H1 (cell line): ENCODE measurements at regions not wholly inside any gene's neighbourhood (a gene's known extent, or its start where the extent isn't known, plus 50 kb on each side); places are given as distances from the start of the nearest gene placed in this dataset.

Source experiments
- CTCF ChIA-PET: fragments of 300-600 bp; sonication (Branson Sonifier 250); formaldehyde crosslinking; loops from one replicate; lab custom pipeline; 2021; ENCODE audit not compliant: partially characterized antibody; lab: Charles Lee
- POLR2A ChIA-PET: fragments of 300-600 bp; sonication (Branson Sonifier 250); formaldehyde crosslinking; loops from one replicate; lab custom pipeline; 2021; ENCODE audit warnings: inconsistent platforms; ENCODE audit not compliant: partially characterized antibody; lab: Charles Lee
- DNase-seq, 2 experiments: peaks; one replicate each; pipeline versions ENCODE4 v3.0.0 to v3.0.0-alpha.2; 2010 to 2022; ENCODE audit warnings: low spot score in 2 of 2, low read depth in 1 of 2, mixed read lengths in 1 of 2
- FAIRE-seq: peaks from 2 replicates; lab custom pipeline; 2011; peaks lifted over from hg19 to GRCh38; lab: Jason Lieb, UNC
- H2AFZ ChIP-seq: 2 replicates; pipeline ENCODE4 v1.8.1; 2012; ENCODE audit warnings: low read length, inconsistent platforms
- H2AK5ac ChIP-seq: 2 replicates; pipeline ENCODE4 v1.6.1; 2013; ENCODE audit warnings: low read depth, low read length
- H2BK120ac ChIP-seq: replicated peaks from 2 replicates; pipeline ENCODE3; 2013; ENCODE audit warnings: low read depth, low read length, inconsistent platforms
- H2BK12ac ChIP-seq: 2 replicates; pipeline ENCODE4 v1.6.1; 2013; ENCODE audit warnings: low read depth, low read length
- H2BK15ac ChIP-seq: 2 replicates; pipeline ENCODE4 v1.6.1; 2013; ENCODE audit warnings: low read length
- H2BK20ac ChIP-seq: 2 replicates; pipeline ENCODE4 v1.6.1; 2013; ENCODE audit warnings: low read length
- H2BK5ac ChIP-seq: 2 replicates; pipeline ENCODE4 v1.6.1; 2013; ENCODE audit warnings: low read depth, low read length
- H3K14ac ChIP-seq: 2 replicates; pipeline ENCODE4 v1.6.1; 2013; ENCODE audit warnings: inconsistent platforms; ENCODE audit not compliant: insufficient read length
- H3K18ac ChIP-seq: 2 replicates; pipeline ENCODE4 v1.6.1; 2013; ENCODE audit warnings: low read length; ENCODE audit errors: extremely low read depth
- H3K23ac ChIP-seq: 2 replicates; pipeline ENCODE4 v1.6.1; 2013; ENCODE audit warnings: inconsistent platforms; ENCODE audit not compliant: insufficient read length
- H3K23me2 ChIP-seq: 2 replicates; pipeline ENCODE4 v1.6.1; 2013; ENCODE audit warnings: low read depth, low read length
- H3K27ac ChIP-seq: 2 replicates; pipeline ENCODE4 v1.6.1; 2011; ENCODE audit warnings: low read depth, low read length, inconsistent platforms
- H3K27me3 ChIP-seq, 4 experiments: replicated peaks in 1 of 4; 1 replicate in 1 of 4; 2 replicates in 3 of 4; pipeline versions ENCODE4 v1.6.1 to v1.8.1; 2011 to 2013; ENCODE audit warnings: low read length in 3 of 4, mild to moderate bottlenecking in 3 of 4, inconsistent platforms in 2 of 4, mixed read lengths in 2 of 4, moderate library complexity in 1 of 4; ENCODE audit not compliant: control insufficient read depth in 3 of 4, insufficient read depth in 3 of 4; ENCODE audit errors: extremely low read depth in 1 of 4
- H3K36me3 ChIP-seq, 4 experiments: 2 replicates each; pipeline versions ENCODE4 v1.6.1 to v1.8.1; 2011 to 2013; ENCODE audit warnings: mild to moderate bottlenecking in 4 of 4, low read length in 3 of 4, moderate library complexity in 2 of 4, control low read depth in 1 of 4, inconsistent platforms in 1 of 4; ENCODE audit not compliant: insufficient read depth in 4 of 4, control insufficient read depth in 2 of 4
- H3K4ac ChIP-seq: replicated peaks from 2 replicates; pipeline ENCODE3; 2013; ENCODE audit warnings: low read length, low read depth, mixed read lengths, inconsistent platforms; ENCODE audit not compliant: insufficient read length
- H3K4me1 ChIP-seq, 4 experiments: replicated peaks in 1 of 4; 1 replicate in 1 of 4; 2 replicates in 3 of 4; pipeline versions ENCODE4 v1.6.1 to v1.8.1; 2011 to 2013; ENCODE audit warnings: low read length in 3 of 4, inconsistent platforms in 2 of 4, mixed read lengths in 1 of 4; ENCODE audit not compliant: insufficient read depth in 4 of 4, control insufficient read depth in 3 of 4
- H3K4me2 ChIP-seq, 2 experiments: 2 replicates each; pipeline versions ENCODE4 v1.6.1 to v1.8.1; 2011 to 2013; ENCODE audit warnings: low read depth in 2 of 2, low read length in 2 of 2, control low read depth in 1 of 2, inconsistent platforms in 1 of 2, mild to moderate bottlenecking in 1 of 2; ENCODE audit not compliant: insufficient read depth in 1 of 2
- H3K4me3 ChIP-seq, 4 experiments: fragments of 200-600, 300-600 bp in 1 of 4; sonication (generic), shearing (Covaris generic), sonication (Bioruptor Twin) in 1 of 4; 2 replicates each; pipeline versions ENCODE4 v1.5.1 to v1.8.1; 2011 to 2016; ENCODE audit warnings: low read length in 4 of 4, low read depth in 3 of 4, control low read depth in 2 of 4, inconsistent platforms in 2 of 4, mild to moderate bottlenecking in 2 of 4, mixed read lengths in 1 of 4, moderate library complexity in 1 of 4; ENCODE audit not compliant: insufficient read depth in 2 of 4; ENCODE audit errors: extremely low read depth in 1 of 4
- H3K56ac ChIP-seq: replicated peaks from 2 replicates; pipeline ENCODE3; 2013; ENCODE audit warnings: low read depth, mild to moderate bottlenecking, mixed read lengths, low read length, inconsistent platforms; ENCODE audit not compliant: insufficient read length
- H3K79me1 ChIP-seq: 2 replicates; pipeline ENCODE4 v1.6.1; 2013; ENCODE audit warnings: low read depth, low read length, control low read depth
- H3K79me2 ChIP-seq, 2 experiments: 2 replicates each; pipeline versions ENCODE4 v1.6.1 to v1.8.1; 2012 to 2013; ENCODE audit warnings: low read length in 2 of 2, mild to moderate bottlenecking in 2 of 2, inconsistent platforms in 1 of 2; ENCODE audit not compliant: insufficient read depth in 2 of 2, control insufficient read depth in 1 of 2
- H3K9ac ChIP-seq, 4 experiments: replicated peaks in 1 of 4; 1 replicate in 1 of 4; 2 replicates in 3 of 4; pipeline versions ENCODE4 v1.6.1 to v1.8.1; 2011 to 2013; ENCODE audit warnings: low read depth in 3 of 4, low read length in 3 of 4, control low read depth in 2 of 4, mild to moderate bottlenecking in 2 of 4, moderate library complexity in 2 of 4, inconsistent platforms in 1 of 4; ENCODE audit errors: extremely low read depth in 1 of 4
- H3K9me3 ChIP-seq, 2 experiments: 2 replicates each; pipeline versions ENCODE4 v1.6.1 to v1.8.1; 2012 to 2013; ENCODE audit warnings: mild to moderate bottlenecking in 2 of 2, moderate library complexity in 2 of 2, control low read depth in 1 of 2, inconsistent platforms in 1 of 2, low read depth in 1 of 2, low read length in 1 of 2, mixed read lengths in 1 of 2; ENCODE audit not compliant: insufficient read depth in 2 of 2
- H4K20me1 ChIP-seq, 2 experiments: replicated peaks in 1 of 2; 2 replicates each; pipeline versions ENCODE3 to v1.8.1; 2011 to 2013; ENCODE audit warnings: inconsistent platforms in 2 of 2, low read length in 2 of 2, mild to moderate bottlenecking in 1 of 2; ENCODE audit not compliant: insufficient read depth in 2 of 2, control insufficient read depth in 1 of 2
- H4K5ac ChIP-seq: 2 replicates; pipeline ENCODE4 v1.6.1; 2013; ENCODE audit warnings: low read length, low read depth, mixed read lengths, inconsistent platforms; ENCODE audit not compliant: insufficient read length
- H4K8ac ChIP-seq: 2 replicates; pipeline ENCODE4 v1.8.0; 2013; ENCODE audit warnings: mild to moderate bottlenecking, moderate library complexity, low read length, inconsistent platforms; ENCODE audit not compliant: insufficient read depth; ENCODE audit errors: extremely low read depth
- H4K91ac ChIP-seq: replicated peaks from 2 replicates; pipeline ENCODE3; 2013; ENCODE audit warnings: low read length, mixed read lengths, inconsistent platforms; ENCODE audit not compliant: insufficient read length
- CEBPB ChIP-seq: IDR thresholded peaks from 2 replicates; pipeline ENCODE4 v1.6.1; 2012; ENCODE audit warnings: low read depth, low read length
- JUND ChIP-seq: IDR thresholded peaks from 2 replicates; pipeline ENCODE4 v1.6.1; 2011; ENCODE audit warnings: mild to moderate bottlenecking, improper control_type of control experiment, low read length
- KDM1A ChIP-seq: fragments of 200-600, 300-600 bp; sonication (generic); IDR thresholded peaks from 2 replicates; pipeline ENCODE4 v1.7.1; 2016; ENCODE audit warnings: mild to moderate bottlenecking, low read length, borderline replicate concordance
- KDM5A ChIP-seq: fragments of 200-600 bp; IDR thresholded peaks from 2 replicates; pipeline ENCODE4 v1.7.1; 2012; ENCODE audit warnings: mild to moderate bottlenecking, low read length, inconsistent platforms, mixed read lengths
- PHF8 ChIP-seq: fragments of 200-600 bp; sonication (generic); conservative IDR thresholded peaks from 2 replicates; pipeline ENCODE4 v1.7.1; 2012; ENCODE audit warnings: low read depth, mild to moderate bottlenecking, inconsistent platforms, low read length, moderate library complexity
- TEAD4 ChIP-seq: IDR thresholded peaks from 2 replicates; pipeline ENCODE4 v1.6.1; 2012; ENCODE audit warnings: low read depth, low read length, inconsistent platforms, mixed read lengths
- WGBS, 2 experiments: shearing (Covaris generic) in 1 of 2; methylation state at CpG; one replicate each; pipeline versions ENCODE4 v1.1.6 to v1.1.7; 2013 to 2015; ENCODE audit warnings: low lambda C conversion rate in 2 of 2, mixed read lengths in 2 of 2, inconsistent platforms in 1 of 2, low coverage in 1 of 2, missing lambda C conversion rate in 1 of 2; ENCODE audit not compliant: insufficient replicate concordance in 2 of 2, insufficient coverage in 1 of 2, insufficient read length in 1 of 2; ENCODE audit errors: extremely low coverage in 1 of 2, missing lambda C conversion rate in 1 of 2; 5-methylcytosine and 5-hydroxymethylcytosine counted together

DNA sequence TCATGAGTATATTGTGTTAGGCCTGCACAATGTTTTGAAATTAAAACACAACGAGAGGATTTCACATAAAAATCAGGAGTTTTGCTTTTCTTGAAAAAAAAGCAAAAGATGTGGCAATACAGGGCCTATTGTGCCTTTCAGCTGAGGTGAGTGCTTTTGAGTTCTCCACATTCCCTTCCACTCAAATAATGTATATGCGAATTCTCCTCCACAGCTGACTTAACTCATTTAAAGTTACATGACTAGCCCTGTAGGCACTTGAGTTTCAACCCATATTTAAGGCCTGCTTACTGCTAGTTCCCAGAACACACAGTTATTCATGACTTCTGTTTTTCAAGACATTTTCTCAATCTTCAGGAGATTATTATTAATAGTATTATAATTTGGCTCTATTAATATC, 353.1 kb downstream of the NUP35 start:
- Histone ChIP-seq H4K91ac (no peak overlapping the region), H3K23me2 (no peaks in the 10 kb centered on the region), H2BK5ac (no peak overlapping the region), H3K9me3 (peaks cover 2 to 7% of the 10 kb centered on the region in 2 experiments; a peak in 1 of 4 replicates), H3K9ac (no peak overlapping the region), H3K27me3 (peaks cover 0 to 1% (median 0%) of the 10 kb centered on the region in 4 experiments; a peak in 1 of 7 replicates), H3K4me2 (no peak overlapping the region), H3K4ac (no peak overlapping the region), H4K5ac (no peak overlapping the region), H3K23ac (no peak overlapping the region), H2BK12ac (no peak overlapping the region), H3K79me2 (no peaks in the 10 kb centered on the region)
- POLR2A ChIA-PET, result no interaction called here
- CTCF ChIA-PET, result no interaction called here
- TF ChIP-seq PHF8 (no peak), KDM5A (no peak), JUND (no peak), CEBPB (0 out of 2 replicates have a peak, but pooled peaks have one; percentile 17), KDM1A (no peak), TEAD4 (no peak)
- TF ChIP-seq, all 59 proteins: peak for 1
- H4K20me1 ChIP-seq, result no peaks in the 10 kb centered on the region
- H3K79me1 ChIP-seq, result no peaks in the 10 kb centered on the region
- H2BK20ac ChIP-seq, result no peak overlapping the region
- no peaks in the 10 kb centered on the region for H3K36me3 ChIP-seq
- no peak overlapping the region for H3K56ac ChIP-seq
- no peak overlapping the region for H3K27ac ChIP-seq
- no peak overlapping the region for H2AK5ac ChIP-seq
- no peak overlapping the region for H2BK15ac ChIP-seq
- no peak overlapping the region for H3K4me3 ChIP-seq
- FAIRE-seq (no peak), DNase-seq (peak in 1 of 2 experiments; percentile 7)
- no peak overlapping the region for H3K18ac ChIP-seq
- no peak overlapping the region for H3K14ac ChIP-seq
- H4K8ac ChIP-seq, result no peak overlapping the region
- peaks cover 0 to 4% (median 1%) of the 10 kb centered on the region in 4 experiments; a peak in 2 of 7 replicates for H3K4me1 ChIP-seq
- WGBS, 2 experiments, result 79% methylated on average over 2 of the region's 2 CpGs; no CpG with 5 or more reads in 1 of the 2 experiments
- H2AFZ ChIP-seq, result no peak overlapping the region
- no peak overlapping the region for H2BK120ac ChIP-seq
